IMR-90 (cell line): ENCODE measurements at regions not wholly inside any gene's neighbourhood (a gene's known extent, or its start where the extent isn't known, plus 50 kb on each side); places are given as distances from the start of the nearest gene placed in this dataset.

Experiments
- ATAC-seq: fragments of 200-7000 bp; cut with Tn5 transposase; 2 replicates; pipeline ENCODE4 v1.9.1; 2020; ENCODE audit warnings: low read depth, mild to moderate bottlenecking, moderate library complexity
- BruUV-seq: library from RNA; stranded (reverse); fragments of 400-500 nt; replicated peaks from 2 replicates; lab custom pipeline; 2021; lab: Mats Ljungman, UMichigan
- CTCF ChIA-PET: fragments of 300-600 bp; formaldehyde crosslinking; extraction: SDS; loops from one replicate; lab custom pipeline; 2021; ENCODE audit warnings: antibody characterized with exemption; lab: Yijun Ruan, JAX
- POLR2A ChIA-PET: fragments of 300-600 bp; sonication (Branson Sonifier 250); formaldehyde crosslinking; loops from one replicate; lab custom pipeline; 2022; ENCODE audit warnings: antibody characterized with exemption; ENCODE audit not compliant: unreplicated experiment; lab: Charles Lee
- DNase-seq: peaks from one replicate; pipeline ENCODE4 v3.0.0; 2013
- H2AFZ ChIP-seq: replicated peaks from 2 replicates; pipeline ENCODE3; 2013; ENCODE audit warnings: low read length, mild to moderate bottlenecking; ENCODE audit not compliant: poor library complexity
- H2AK5ac ChIP-seq: 2 replicates; pipeline ENCODE4 v1.6.1; 2013; ENCODE audit warnings: low read depth, low read length, inconsistent platforms
- H2AK9ac ChIP-seq: replicated peaks from 2 replicates; pipeline ENCODE3; 2013; ENCODE audit warnings: mild to moderate bottlenecking, low read depth, low read length, moderate library complexity; ENCODE audit not compliant: poor library complexity
- H2BK120ac ChIP-seq: 2 replicates; pipeline ENCODE4 v1.6.1; 2013; ENCODE audit warnings: low read depth, low read length, inconsistent platforms
- H2BK15ac ChIP-seq: 3 replicates; pipeline ENCODE4 v1.6.1; 2013; ENCODE audit warnings: low read depth, low read length, inconsistent platforms
- H2BK20ac ChIP-seq: 2 replicates; pipeline ENCODE4 v1.6.1; 2013; ENCODE audit warnings: low read depth, mild to moderate bottlenecking, inconsistent platforms, low read length, moderate library complexity
- H2BK5ac ChIP-seq: 2 replicates; pipeline ENCODE4 v1.6.1; 2013; ENCODE audit warnings: mild to moderate bottlenecking, low read depth, low read length, inconsistent platforms; ENCODE audit not compliant: poor library complexity, severe bottlenecking
- H3K14ac ChIP-seq: replicated peaks from 2 replicates; pipeline ENCODE4 v1.6.1; 2013; ENCODE audit warnings: low read depth, low read length, inconsistent platforms
- H3K18ac ChIP-seq: 2 replicates; pipeline ENCODE4 v1.6.1; 2013; ENCODE audit warnings: low read depth, low read length, control low read depth
- H3K23ac ChIP-seq: 2 replicates; pipeline ENCODE4 v1.6.1; 2013; ENCODE audit warnings: low read depth, low read length, inconsistent platforms
- H3K27ac ChIP-seq: 2 replicates; pipeline ENCODE4 v1.5.1; 2013; ENCODE audit warnings: mild to moderate bottlenecking, control low read depth, low read length; ENCODE audit not compliant: insufficient read depth
- H3K27me3 ChIP-seq: 2 replicates; pipeline ENCODE4 v1.6.1; 2013; ENCODE audit warnings: low read length; ENCODE audit not compliant: control insufficient read depth, insufficient read depth
- H3K36me3 ChIP-seq: 2 replicates; pipeline ENCODE4 v1.6.1; 2013; ENCODE audit warnings: low read length, mixed read lengths; ENCODE audit not compliant: control insufficient read depth, insufficient read depth
- H3K4ac ChIP-seq: 2 replicates; pipeline ENCODE4 v1.6.1; 2013; ENCODE audit warnings: low read depth, low read length, inconsistent platforms
- H3K4me1 ChIP-seq: 2 replicates; pipeline ENCODE4 v1.6.1; 2013; ENCODE audit warnings: low read length, mixed read lengths; ENCODE audit not compliant: control insufficient read depth, insufficient read depth
- H3K4me2 ChIP-seq: 2 replicates; pipeline ENCODE4 v1.6.1; 2013; ENCODE audit warnings: low read depth, mild to moderate bottlenecking, control low read depth, low read length, moderate library complexity
- H3K4me3 ChIP-seq: 2 replicates; pipeline ENCODE4 v1.5.1; 2013; ENCODE audit warnings: low read depth, mild to moderate bottlenecking, control low read depth, low read length, moderate library complexity; ENCODE audit not compliant: insufficient read depth
- H3K56ac ChIP-seq: 2 replicates; pipeline ENCODE4 v1.6.1; 2013; ENCODE audit warnings: low read length, inconsistent platforms; ENCODE audit not compliant: insufficient read depth; ENCODE audit errors: extremely low read depth
- H3K79me1 ChIP-seq, 2 experiments: 2 replicates each; pipeline ENCODE4 v1.6.1; 2013; ENCODE audit warnings: low read length in 2 of 2, inconsistent platforms in 1 of 2, low read depth in 1 of 2
- H3K9ac ChIP-seq: 2 replicates; pipeline ENCODE4 v1.6.1; 2013; ENCODE audit warnings: low read depth, low read length, control low read depth
- H3K9me1 ChIP-seq: 2 replicates; pipeline ENCODE4 v1.6.1; 2013; ENCODE audit warnings: low read length, inconsistent platforms; ENCODE audit not compliant: insufficient read depth
- H3K9me3 ChIP-seq: 2 replicates; pipeline ENCODE4 v1.6.1; 2013; ENCODE audit warnings: low read length; ENCODE audit not compliant: control insufficient read depth, insufficient read depth
- H4K20me1 ChIP-seq: 2 replicates; pipeline ENCODE4 v1.6.1; 2013; ENCODE audit warnings: low read length, inconsistent platforms; ENCODE audit not compliant: insufficient read depth
- H4K5ac ChIP-seq: 2 replicates; pipeline ENCODE4 v1.6.1; 2013; ENCODE audit warnings: mild to moderate bottlenecking, low read depth, low read length, control low read depth
- H4K8ac ChIP-seq, 2 experiments: 2 replicates each; pipeline ENCODE4 v1.6.1; 2013; ENCODE audit warnings: low read depth in 2 of 2, low read length in 2 of 2, control low read depth in 1 of 2, inconsistent platforms in 1 of 2
- H4K91ac ChIP-seq: 2 replicates; pipeline ENCODE4 v1.6.1; 2013; ENCODE audit warnings: low read depth, low read length, inconsistent platforms; ENCODE audit not compliant: insufficient read depth
- BHLHE40 ChIP-seq: fragments of 150-350 bp; IDR thresholded peaks from 2 replicates; pipeline ENCODE4 v1.6.1; 2016; ENCODE audit warnings: mild to moderate bottlenecking, low read depth, low read length
- CHD1 ChIP-seq: IDR thresholded peaks from 2 replicates; pipeline ENCODE4 v1.6.1; 2012; ENCODE audit warnings: low read depth, low read length, improper control_type of control experiment
- FOS ChIP-seq: fragments of 150-350 bp; IDR thresholded peaks from 2 replicates; pipeline ENCODE4 v1.6.1; 2016; ENCODE audit warnings: low read depth, low read length
- MAFK ChIP-seq: IDR thresholded peaks from 2 replicates; pipeline ENCODE4 v1.6.1; 2012; ENCODE audit warnings: low read depth, low read length, improper control_type of control experiment
- MAZ ChIP-seq: IDR thresholded peaks from 2 replicates; pipeline ENCODE4 v1.6.1; 2012; ENCODE audit warnings: low read depth, mild to moderate bottlenecking, low read length, improper control_type of control experiment, moderate library complexity, borderline replicate concordance
- MXI1 ChIP-seq: IDR thresholded peaks from 2 replicates; pipeline ENCODE4 v1.6.1; 2012; ENCODE audit warnings: low read depth, mild to moderate bottlenecking, low read length, moderate library complexity, borderline replicate concordance
- NFE2L2 ChIP-seq: fragments of 150-350 bp; IDR thresholded peaks from 2 replicates; pipeline ENCODE4 v1.6.1; 2016; ENCODE audit warnings: low read depth, mild to moderate bottlenecking, low read length
- POLR2A ChIP-seq: IDR thresholded peaks from 2 replicates; pipeline ENCODE4 v1.6.1; 2012; ENCODE audit warnings: mild to moderate bottlenecking, low read depth, low read length
- RAD21 ChIP-seq: IDR thresholded peaks from 2 replicates; pipeline ENCODE4 v1.6.1; 2012; ENCODE audit warnings: low read length, improper control_type of control experiment
- RCOR1 ChIP-seq: IDR thresholded peaks from 2 replicates; pipeline ENCODE4 v1.6.1; 2012; ENCODE audit warnings: mild to moderate bottlenecking, low read length, improper control_type of control experiment; ENCODE audit not compliant: insufficient replicate concordance
- RFX5 ChIP-seq: IDR thresholded peaks from 2 replicates; pipeline ENCODE4 v1.8.0; 2012; ENCODE audit warnings: low read depth, mild to moderate bottlenecking, low read length, moderate library complexity
- SMC3 ChIP-seq: fragments of 150-350 bp; IDR thresholded peaks from 2 replicates; pipeline ENCODE4 v1.6.1; 2016; ENCODE audit warnings: low read depth, mild to moderate bottlenecking, antibody characterized with exemption, low read length, moderate library complexity
- WGBS, 2 experiments: methylation state at CpG; one replicate each; pipeline versions ENCODE4 v1.1.5 to v1.1.7; 2013; ENCODE audit warnings: missing lambda C conversion rate in 2 of 2; ENCODE audit not compliant: insufficient read length in 1 of 2; ENCODE audit errors: extremely low coverage in 2 of 2; 5-methylcytosine and 5-hydroxymethylcytosine counted together
- dilution Hi-C: fragments of 300-500 bp; cut with HindIII; formaldehyde crosslinking; loops from one replicate; pipeline ENCODE4 v1.14.3; 2018; ENCODE audit warnings: low sequenced_read_pairs; ENCODE audit not compliant: unreplicated experiment
- in situ Hi-C: fragments of 300-500 bp; cut with MboI; formaldehyde crosslinking; loops from 3 replicates; pipeline ENCODE4 v1.14.3; 2019; ENCODE audit warnings: low sequenced_read_pairs, inconsistent platforms, mixed read lengths
- intact Hi-C: fragments of 100-400 bp; cut with micrococcal nuclease; formaldehyde crosslinking; loops from 2 replicates; pipeline ENCODE4 v1.10.0; 2022
- TF ChIP-seq, protein P1 (sequence below): fragments of 150-350 bp; IDR thresholded peaks from 2 replicates; pipeline ENCODE4 v1.6.1; 2017; ENCODE audit warnings: mild to moderate bottlenecking, antibody characterized with exemption, low read length, low read depth

GRCh38 chr9:119903851-119904250 lies 534.6 kb upstream of the BRINP1 start:
- TF ChIP-seq BHLHE40 (no peak), RFX5 (no peak), RAD21 (no peak), RCOR1 (no peak), CHD1 (no peak), MAZ (no peak), FOS (no peak), MAFK (no peak), MXI1 (no peak), POLR2A (no peak), SMC3 (no peak), NFE2L2 (no peak)
- TF ChIP-seq, protein P1, sequence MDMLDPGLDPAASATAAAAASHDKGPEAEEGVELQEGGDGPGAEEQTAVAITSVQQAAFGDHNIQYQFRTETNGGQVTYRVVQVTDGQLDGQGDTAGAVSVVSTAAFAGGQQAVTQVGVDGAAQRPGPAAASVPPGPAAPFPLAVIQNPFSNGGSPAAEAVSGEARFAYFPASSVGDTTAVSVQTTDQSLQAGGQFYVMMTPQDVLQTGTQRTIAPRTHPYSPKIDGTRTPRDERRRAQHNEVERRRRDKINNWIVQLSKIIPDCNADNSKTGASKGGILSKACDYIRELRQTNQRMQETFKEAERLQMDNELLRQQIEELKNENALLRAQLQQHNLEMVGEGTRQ: no peak
- H3K27me3 ChIP-seq: no peaks in the 10 kb centered on the region
- H3K56ac ChIP-seq: no peak overlapping the region
- BruUV-seq: no TSS peak
- no peak overlapping the region for H3K4me2 ChIP-seq
- no peak overlapping the region for H3K18ac ChIP-seq
- no peak overlapping the region for H3K4me3 ChIP-seq
- no peak overlapping the region for H2BK15ac ChIP-seq
- no peak overlapping the region for H3K23ac ChIP-seq
- no peak overlapping the region for H4K5ac ChIP-seq
- H2BK120ac ChIP-seq: no peak overlapping the region
- no peaks in the 10 kb centered on the region for H4K20me1 ChIP-seq
- no peak overlapping the region for H2AFZ ChIP-seq
- WGBS, 2 experiments: 66% methylated on average over 4 of the region's 5 CpGs; no CpG with 5 or more reads in 1 of the 2 experiments
- DNase-seq (no peak), ATAC-seq (no peak)
- H4K8ac ChIP-seq: no peak overlapping the region
- no peaks in the 10 kb centered on the region for H3K4me1 ChIP-seq
- dilution Hi-C loops (no loop called here), in situ Hi-C loops (no loop called here), intact Hi-C loops (no loop called here)
- ChIA-PET POLR2A (no interaction called here), CTCF (interaction anchor here (0.6 kb wide), 1 partner anchor 36 kb away, joined by 4 read pairs; no protein-coding TSS in a partner anchor)
- 0 out of 2 replicates have a peak, but pooled peaks cover 2% of the 10 kb centered on the region for H3K9me3 ChIP-seq
- H2BK5ac ChIP-seq: no peak overlapping the region
- H3K36me3 ChIP-seq: no peaks in the 10 kb centered on the region
- H2AK5ac ChIP-seq: no peak overlapping the region
- H2BK20ac ChIP-seq: no peak overlapping the region
- H4K91ac ChIP-seq: no peak overlapping the region
- no peak overlapping the region for H3K27ac ChIP-seq
- no peaks in the 10 kb centered on the region for H3K9me1 ChIP-seq
- no peak overlapping the region for H3K14ac ChIP-seq
- no peak overlapping the region for H3K4ac ChIP-seq
- no peak overlapping the region for H3K9ac ChIP-seq
- no peaks in the 10 kb centered on the region for H3K79me1 ChIP-seq
- H2AK9ac ChIP-seq: no peak overlapping the region
